A549 (cell line): ENCODE measurements at regions not wholly inside any gene's neighbourhood (a gene's known extent, or its start where the extent isn't known, plus 50 kb on each side); places are given as distances from the start of the nearest gene placed in this dataset.

Experiments used
- ATAC-seq, 2 experiments: fragments of 200-7000 bp in 1 of 2; fragments of >200 bp in 1 of 2; cut with Nextera tagmentation in 1 of 2; cut with Tn5 transposase in 1 of 2; 3 replicates each; pipeline versions ENCODE4 v1.8.0 to v1.9.1; 2018 to 2020; ENCODE audit warnings: mild to moderate bottlenecking in 1 of 2, moderate library complexity in 1 of 2
- CTCF ChIA-PET: fragments of 300-600 bp; sonication (Branson Sonifier 250); formaldehyde crosslinking; extraction: SDS; loops from one replicate; lab custom pipeline; 2021; ENCODE audit warnings: antibody characterized with exemption, inconsistent platforms; lab: Yijun Ruan, JAX
- POLR2A ChIA-PET: fragments of 350-600 bp; formaldehyde crosslinking; extraction: SDS; loops from one replicate; lab custom pipeline; 2021; ENCODE audit warnings: antibody characterized with exemption, inconsistent platforms; lab: Yijun Ruan, JAX
- DNase-seq, 2 experiments: peaks; one replicate each; pipeline versions ENCODE4 v3.0.0 to v3.0.0-alpha.2; 2011 to 2016; ENCODE audit warnings: low read depth in 1 of 2, low spot score in 1 of 2
- FAIRE-seq: peaks from 2 replicates; lab custom pipeline; 2011; peaks lifted over from hg19 to GRCh38; lab: Jason Lieb, UNC
- H3K27ac ChIP-seq, 2 experiments: fragments of >200 bp; sonication (Bioruptor Twin); formaldehyde crosslinking; 3 replicates each; pipeline ENCODE4 v1.5.1; 2016 to 2017
- H3K4me1 ChIP-seq: fragments of >200 bp; sonication (Bioruptor Twin); formaldehyde crosslinking; 3 replicates; pipeline ENCODE4 v1.6.1; 2016
- H3K4me2 ChIP-seq: fragments of >200 bp; sonication (Bioruptor Twin); formaldehyde crosslinking; 3 replicates; pipeline ENCODE4 v1.6.1; 2016
- H3K4me3 ChIP-seq: fragments of >200 bp; sonication (Bioruptor Twin); formaldehyde crosslinking; 3 replicates; pipeline ENCODE4 v1.5.1; 2016
- H3K9me3 ChIP-seq: fragments of >200 bp; sonication (Bioruptor Twin); formaldehyde crosslinking; 3 replicates; pipeline ENCODE4 v1.6.1; 2016
- CBX2 ChIP-seq: fragments of 200-600 bp; sonication (generic); IDR thresholded peaks from 2 replicates; pipeline ENCODE4 v1.6.1; 2016; ENCODE audit warnings: low read depth, mild to moderate bottlenecking, borderline replicate concordance
- CEBPB ChIP-seq, 2 experiments: fragments of >200 bp in 1 of 2; sonication (Bioruptor Twin) in 1 of 2; formaldehyde crosslinking in 1 of 2; IDR thresholded peaks; 2 replicates each; pipeline ENCODE4 v1.6.1; 2012 to 2016
- CTCF ChIP-seq: fragments of >200 bp; sonication (Bioruptor Twin); formaldehyde crosslinking; IDR thresholded peaks from 3 replicates; pipeline ENCODE4 v1.5.1; 2016
- EHF ChIP-seq: fragments of 250-450 bp; sonication (Bioruptor Pico); IDR thresholded peaks from 2 replicates; pipeline ENCODE4 v1.5.0; 2020; ENCODE audit warnings: mild to moderate bottlenecking
- FOSB ChIP-seq: fragments of 250-450 bp; sonication (Bioruptor Pico); IDR thresholded peaks from 2 replicates; pipeline ENCODE4 v1.5.0; 2020; ENCODE audit warnings: mild to moderate bottlenecking, moderate library complexity
- GATA3 ChIP-seq: IDR thresholded peaks from 2 replicates; pipeline ENCODE4 v1.6.1; 2012; ENCODE audit warnings: borderline replicate concordance
- HEYL ChIP-seq: fragments of 250-450 bp; sonication (Bioruptor Pico); IDR thresholded peaks from 2 replicates; pipeline ENCODE4 v1.8.0; 2021; ENCODE audit warnings: mild to moderate bottlenecking, moderate library complexity
- HMGXB4 ChIP-seq: fragments of 250-450 bp; sonication (Bioruptor Pico); IDR thresholded peaks from 2 replicates; pipeline ENCODE4 v1.5.0; 2021; ENCODE audit warnings: mild to moderate bottlenecking, moderate library complexity, borderline replicate concordance
- HOXB5 ChIP-seq: fragments of 250-450 bp; sonication (Bioruptor Pico); IDR thresholded peaks from 2 replicates; pipeline ENCODE4 v1.5.0; 2020; ENCODE audit warnings: mild to moderate bottlenecking, moderate library complexity
- JUN ChIP-seq, 2 experiments: fragments of >200 bp; sonication (Bioruptor Twin); formaldehyde crosslinking; IDR thresholded peaks; 2 replicates in 1 of 2; 3 replicates in 1 of 2; pipeline ENCODE4 v1.6.1; 2016 to 2017
- JUNB ChIP-seq: fragments of >200 bp; sonication (Bioruptor Twin); formaldehyde crosslinking; IDR thresholded peaks from 2 replicates; pipeline ENCODE4 v1.6.1; 2016
- KDM5A ChIP-seq: fragments of 200-600 bp; sonication (generic); IDR thresholded peaks from 2 replicates; pipeline ENCODE4 v1.6.1; 2016; ENCODE audit warnings: antibody characterized with exemption, mild to moderate bottlenecking
- MAFK ChIP-seq: fragments of 450-650 bp; IDR thresholded peaks from 2 replicates; pipeline ENCODE4 v1.6.1; 2014; ENCODE audit not compliant: partially characterized antibody
- MAX ChIP-seq: IDR thresholded peaks from 2 replicates; pipeline ENCODE4 v1.6.1; 2012
- MAZ ChIP-seq: fragments of 150-350 bp; IDR thresholded peaks from 2 replicates; pipeline ENCODE4 v1.6.1; 2014; ENCODE audit warnings: antibody characterized with exemption, low read depth, low read length, borderline replicate concordance
- NPAS2 ChIP-seq: fragments of 250-450 bp; sonication (Bioruptor Pico); IDR thresholded peaks from 2 replicates; pipeline ENCODE4 v1.8.0; 2022; ENCODE audit warnings: mild to moderate bottlenecking, moderate library complexity, borderline replicate concordance
- POLR2AphosphoS2 ChIP-seq: conservative IDR thresholded peaks from 2 replicates; pipeline ENCODE4 v1.6.1; 2012; ENCODE audit warnings: low read length, improper control_type of control experiment, inconsistent platforms
- RARB ChIP-seq: fragments of 250-450 bp; sonication (Bioruptor Pico); IDR thresholded peaks from 2 replicates; pipeline ENCODE4 v1.8.0; 2021; ENCODE audit warnings: mild to moderate bottlenecking, moderate library complexity
- RNF2 ChIP-seq: fragments of 200-600 bp; sonication (generic); IDR thresholded peaks from 2 replicates; pipeline ENCODE4 v1.6.1; 2016; ENCODE audit warnings: low read depth, mild to moderate bottlenecking, antibody characterized with exemption, moderate library complexity, borderline replicate concordance
- SMC3 ChIP-seq: fragments of >200 bp; sonication (Bioruptor Twin); formaldehyde crosslinking; IDR thresholded peaks from 3 replicates; pipeline ENCODE4 v1.6.1; 2018; ENCODE audit warnings: inconsistent platforms
- TFCP2L1 ChIP-seq: fragments of 250-450 bp; sonication (Bioruptor Pico); IDR thresholded peaks from 2 replicates; pipeline ENCODE4 v1.5.0; 2021; ENCODE audit warnings: mild to moderate bottlenecking
- USF2 ChIP-seq: fragments of 450-650 bp; IDR thresholded peaks from 2 replicates; pipeline ENCODE4 v1.6.1; 2014; ENCODE audit warnings: antibody characterized with exemption
- ZC3H11A ChIP-seq: fragments of 450-650 bp; IDR thresholded peaks from 2 replicates; pipeline ENCODE4 v1.6.1; 2014; ENCODE audit warnings: antibody characterized with exemption, mild to moderate bottlenecking
- ZFP36 ChIP-seq: fragments of 450-650 bp; IDR thresholded peaks from 2 replicates; pipeline ENCODE4 v1.6.1; 2014; ENCODE audit warnings: borderline replicate concordance; ENCODE audit not compliant: partially characterized antibody
- ZSCAN20 ChIP-seq: fragments of 250-450 bp; sonication (Bioruptor Pico); IDR thresholded peaks from 2 replicates; pipeline ENCODE4 v1.8.0; 2022; ENCODE audit warnings: mild to moderate bottlenecking, moderate library complexity
- WGBS: methylation state at CpG from one replicate; pipeline ENCODE4 v1.1.6; 2017; ENCODE audit errors: missing lambda C conversion rate; 5-methylcytosine and 5-hydroxymethylcytosine counted together
- TF ChIP-seq, protein P1 (sequence below): fragments of 200-600 bp; sonication (generic); IDR thresholded peaks from 2 replicates; pipeline ENCODE4 v1.6.1; 2016; ENCODE audit warnings: antibody characterized with exemption, mild to moderate bottlenecking, moderate library complexity
- TF ChIP-seq, protein P2 (sequence below): IDR thresholded peaks from 2 replicates; pipeline ENCODE4 v1.6.1; 2012; ENCODE audit warnings: low read depth, borderline replicate concordance

- DNase-seq (no peak), ATAC-seq (no peak), FAIRE-seq (no peak)
- ChIA-PET POLR2A (no interaction called here), CTCF (no interaction called here)
- Histone ChIP-seq H3K9me3 (no peaks in the 10 kb centered on the region), H3K4me3 (no peak overlapping the region), H3K4me2 (no peak overlapping the region), H3K27ac (no peak overlapping the region), H3K4me1 (peaks cover 14% of the 10 kb centered on the region)
- TF ChIP-seq, protein P1, sequence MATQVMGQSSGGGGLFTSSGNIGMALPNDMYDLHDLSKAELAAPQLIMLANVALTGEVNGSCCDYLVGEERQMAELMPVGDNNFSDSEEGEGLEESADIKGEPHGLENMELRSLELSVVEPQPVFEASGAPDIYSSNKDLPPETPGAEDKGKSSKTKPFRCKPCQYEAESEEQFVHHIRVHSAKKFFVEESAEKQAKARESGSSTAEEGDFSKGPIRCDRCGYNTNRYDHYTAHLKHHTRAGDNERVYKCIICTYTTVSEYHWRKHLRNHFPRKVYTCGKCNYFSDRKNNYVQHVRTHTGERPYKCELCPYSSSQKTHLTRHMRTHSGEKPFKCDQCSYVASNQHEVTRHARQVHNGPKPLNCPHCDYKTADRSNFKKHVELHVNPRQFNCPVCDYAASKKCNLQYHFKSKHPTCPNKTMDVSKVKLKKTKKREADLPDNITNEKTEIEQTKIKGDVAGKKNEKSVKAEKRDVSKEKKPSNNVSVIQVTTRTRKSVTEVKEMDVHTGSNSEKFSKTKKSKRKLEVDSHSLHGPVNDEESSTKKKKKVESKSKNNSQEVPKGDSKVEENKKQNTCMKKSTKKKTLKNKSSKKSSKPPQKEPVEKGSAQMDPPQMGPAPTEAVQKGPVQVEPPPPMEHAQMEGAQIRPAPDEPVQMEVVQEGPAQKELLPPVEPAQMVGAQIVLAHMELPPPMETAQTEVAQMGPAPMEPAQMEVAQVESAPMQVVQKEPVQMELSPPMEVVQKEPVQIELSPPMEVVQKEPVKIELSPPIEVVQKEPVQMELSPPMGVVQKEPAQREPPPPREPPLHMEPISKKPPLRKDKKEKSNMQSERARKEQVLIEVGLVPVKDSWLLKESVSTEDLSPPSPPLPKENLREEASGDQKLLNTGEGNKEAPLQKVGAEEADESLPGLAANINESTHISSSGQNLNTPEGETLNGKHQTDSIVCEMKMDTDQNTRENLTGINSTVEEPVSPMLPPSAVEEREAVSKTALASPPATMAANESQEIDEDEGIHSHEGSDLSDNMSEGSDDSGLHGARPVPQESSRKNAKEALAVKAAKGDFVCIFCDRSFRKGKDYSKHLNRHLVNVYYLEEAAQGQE = no peak
- no peak for TF ChIP-seq JUN (IDR thresholded peaks at IDR 0.05)
- TF ChIP-seq ZFP36 = no peak
- no peak for TF ChIP-seq CTCF
- no peak for TF ChIP-seq TFCP2L1 (CRISPR knock-in tag)
- no peak for TF ChIP-seq NPAS2
- TF ChIP-seq HMGXB4 (CRISPR knock-in tag) = no peak
- no peak for TF ChIP-seq POLR2AphosphoS2
- TF ChIP-seq JUNB = no peak
- TF ChIP-seq RARB = no peak
- TF ChIP-seq ZSCAN20 = no peak
- no peak for TF ChIP-seq GATA3
- no peak for TF ChIP-seq CEBPB (IDR thresholded peaks at IDR 0.05)
- TF ChIP-seq MAFK = no peak
- no peak for TF ChIP-seq USF2
- TF ChIP-seq HEYL (CRISPR knock-in tag) = no peak
- WGBS = 64% methylated on average over 1 of the region's 1 CpG
These were observed 108.7 kb downstream of the CD47 start for GRCh38 chr3:107982165-107982564.

GRCh38 chr3:107981471-107982111, 109.2 kb downstream of the CD47 start:
- FAIRE-seq (no peak), DNase-seq (no peak), ATAC-seq (no peak; a peak in 1 of 6 replicates)
- POLR2A ChIA-PET = no interaction called here
- no peak overlapping the region for H3K4me2 ChIP-seq
- no peak overlapping the region for H3K27ac ChIP-seq
- H3K4me1 ChIP-seq = peaks cover 8% of the 10 kb centered on the region
- no peaks in the 10 kb centered on the region for H3K9me3 ChIP-seq
- no peak overlapping the region for H3K4me3 ChIP-seq
- CTCF ChIA-PET = no interaction called here
- 82% methylated on average over 6 of the region's 7 CpGs for WGBS
- TF ChIP-seq HOXB5 = no peak
- TF ChIP-seq CBX2 = no peak
- no peak for TF ChIP-seq POLR2AphosphoS2
- TF ChIP-seq RNF2 = no peak
- TF ChIP-seq FOSB (CRISPR knock-in tag) = no peak
- no peak for TF ChIP-seq KDM5A
- no peak for TF ChIP-seq ZC3H11A
- TF ChIP-seq MAZ = no peak
- TF ChIP-seq SMC3 = no peak
- TF ChIP-seq, protein P2, sequence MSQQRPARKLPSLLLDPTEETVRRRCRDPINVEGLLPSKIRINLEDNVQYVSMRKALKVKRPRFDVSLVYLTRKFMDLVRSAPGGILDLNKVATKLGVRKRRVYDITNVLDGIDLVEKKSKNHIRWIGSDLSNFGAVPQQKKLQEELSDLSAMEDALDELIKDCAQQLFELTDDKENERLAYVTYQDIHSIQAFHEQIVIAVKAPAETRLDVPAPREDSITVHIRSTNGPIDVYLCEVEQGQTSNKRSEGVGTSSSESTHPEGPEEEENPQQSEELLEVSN = no peak
- TF ChIP-seq JUNB = no peak
- TF ChIP-seq MAX = no peak
- TF ChIP-seq EHF (CRISPR knock-in tag) = no peak
